Epithelial cell of proximal tubule (primary cell): ENCODE measurements at regions not wholly inside any gene's neighbourhood (a gene's known extent, or its start where the extent isn't known, plus 50 kb on each side); places are given as distances from the start of the nearest gene placed in this dataset.

Experiments used
- DNase-seq: peaks from one replicate; pipeline ENCODE4 v3.0.0-alpha.2; 2011; ENCODE audit warnings: low read depth
- H3K4me3 ChIP-seq: 2 replicates; pipeline ENCODE4 v1.5.1; 2011; ENCODE audit warnings: low read depth, mild to moderate bottlenecking, low read length
- TF ChIP-seq, protein P1 (sequence below): conservative IDR thresholded peaks from 2 replicates; pipeline ENCODE4 v1.5.1; 2012; ENCODE audit warnings: low read depth, mild to moderate bottlenecking, low read length

DNA sequence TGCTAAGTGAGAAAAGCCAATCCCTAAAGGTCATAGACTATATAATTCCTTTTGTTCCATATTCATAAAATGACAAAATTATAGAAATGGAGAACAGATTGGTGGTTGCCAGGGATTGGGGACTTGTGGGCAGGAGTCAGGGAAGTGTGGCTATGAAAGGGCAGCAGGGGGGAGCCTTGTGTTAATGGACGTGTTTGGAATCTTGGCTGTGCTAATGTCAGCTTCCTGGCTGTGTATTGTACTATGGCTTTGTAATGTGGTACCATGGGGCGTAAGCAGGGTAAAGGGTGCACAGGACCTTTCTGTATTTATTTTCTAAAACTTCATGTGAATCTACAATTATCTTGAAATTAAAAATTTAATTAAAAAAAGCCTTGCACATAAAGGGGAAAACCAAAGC is 248.5 kb downstream of the UQCRFS1 start:
- H3K4me3 ChIP-seq: no peak overlapping the region
- TF ChIP-seq, protein P1, sequence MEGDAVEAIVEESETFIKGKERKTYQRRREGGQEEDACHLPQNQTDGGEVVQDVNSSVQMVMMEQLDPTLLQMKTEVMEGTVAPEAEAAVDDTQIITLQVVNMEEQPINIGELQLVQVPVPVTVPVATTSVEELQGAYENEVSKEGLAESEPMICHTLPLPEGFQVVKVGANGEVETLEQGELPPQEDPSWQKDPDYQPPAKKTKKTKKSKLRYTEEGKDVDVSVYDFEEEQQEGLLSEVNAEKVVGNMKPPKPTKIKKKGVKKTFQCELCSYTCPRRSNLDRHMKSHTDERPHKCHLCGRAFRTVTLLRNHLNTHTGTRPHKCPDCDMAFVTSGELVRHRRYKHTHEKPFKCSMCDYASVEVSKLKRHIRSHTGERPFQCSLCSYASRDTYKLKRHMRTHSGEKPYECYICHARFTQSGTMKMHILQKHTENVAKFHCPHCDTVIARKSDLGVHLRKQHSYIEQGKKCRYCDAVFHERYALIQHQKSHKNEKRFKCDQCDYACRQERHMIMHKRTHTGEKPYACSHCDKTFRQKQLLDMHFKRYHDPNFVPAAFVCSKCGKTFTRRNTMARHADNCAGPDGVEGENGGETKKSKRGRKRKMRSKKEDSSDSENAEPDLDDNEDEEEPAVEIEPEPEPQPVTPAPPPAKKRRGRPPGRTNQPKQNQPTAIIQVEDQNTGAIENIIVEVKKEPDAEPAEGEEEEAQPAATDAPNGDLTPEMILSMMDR: no peak
- no peak for DNase-seq

DNA sequence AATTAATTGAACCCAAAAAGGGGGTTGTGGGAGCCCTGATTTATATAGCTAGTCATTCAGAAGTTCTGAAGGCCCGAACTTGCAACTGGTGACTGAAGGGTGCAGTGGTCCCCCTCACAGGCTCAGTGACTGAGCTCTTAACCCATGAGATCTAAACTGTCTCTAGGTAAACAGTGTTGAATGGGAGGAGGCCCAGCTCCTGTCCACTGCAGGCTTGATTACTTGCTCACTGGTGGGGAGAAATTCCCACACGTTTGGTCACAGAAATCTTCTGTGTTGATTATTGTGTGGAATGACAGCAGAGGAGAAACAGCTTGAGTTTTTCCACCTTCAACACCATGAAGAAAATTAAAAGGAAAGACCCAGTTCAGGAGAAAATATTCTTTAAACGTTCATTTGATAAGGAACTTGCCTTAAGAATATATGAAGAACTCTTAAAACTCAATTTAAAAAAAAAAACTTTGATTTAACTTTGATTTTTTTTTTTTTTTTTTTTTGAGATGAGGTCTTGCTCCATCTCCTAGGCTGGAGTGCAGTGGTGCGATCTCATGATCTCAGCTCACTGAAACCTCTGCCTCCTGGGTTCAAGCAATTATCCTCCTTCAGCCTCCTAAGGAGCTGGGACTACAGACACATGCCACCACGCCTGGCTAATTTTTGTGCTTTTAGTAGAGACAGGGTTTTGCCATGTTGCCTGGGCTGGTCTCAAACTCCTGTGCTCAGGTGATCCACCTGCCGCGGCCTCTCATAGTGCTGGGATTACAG is 249.3 kb downstream of the UQCRFS1 start:
- DNase-seq: no peak
- no peak overlapping the region for H3K4me3 ChIP-seq
- TF ChIP-seq, protein P1: no peak

DNA sequence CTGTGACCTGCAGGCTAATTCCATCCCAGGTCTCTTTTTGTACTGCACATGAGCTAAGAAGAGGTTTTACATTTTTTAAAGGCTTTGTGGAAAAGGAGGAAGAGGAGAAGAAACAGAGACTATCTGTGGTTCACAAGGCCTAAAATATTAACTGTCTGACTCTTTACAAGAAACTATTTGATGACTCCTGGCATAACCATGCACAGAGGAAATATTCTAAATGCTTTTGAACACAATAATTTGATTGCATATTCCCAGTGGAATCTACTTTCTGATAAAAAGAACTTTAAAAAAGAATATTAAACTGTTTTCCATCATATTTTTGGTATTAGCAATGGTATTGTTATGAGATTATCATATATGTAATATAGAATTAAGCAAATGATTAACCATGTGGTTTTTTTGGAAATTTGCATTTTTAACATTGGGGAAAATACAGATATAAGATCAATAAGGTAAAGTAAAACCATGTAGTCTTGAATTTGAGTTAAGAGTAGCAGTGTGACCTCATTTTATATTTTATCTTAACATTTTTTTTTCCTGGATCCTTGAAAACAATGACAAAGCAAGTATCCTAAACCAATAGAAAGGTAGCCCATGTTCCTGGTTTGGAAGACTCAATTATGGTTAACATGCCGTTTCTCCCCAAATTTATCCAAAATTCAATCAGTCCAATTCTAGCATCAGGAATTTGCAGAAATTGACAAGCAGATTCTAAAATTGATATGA is 251.0 kb downstream of the UQCRFS1 start:
- TF ChIP-seq, protein P1: no peak
- DNase-seq: peak; percentile 52
- H3K4me3 ChIP-seq: no peak overlapping the region

DNA sequence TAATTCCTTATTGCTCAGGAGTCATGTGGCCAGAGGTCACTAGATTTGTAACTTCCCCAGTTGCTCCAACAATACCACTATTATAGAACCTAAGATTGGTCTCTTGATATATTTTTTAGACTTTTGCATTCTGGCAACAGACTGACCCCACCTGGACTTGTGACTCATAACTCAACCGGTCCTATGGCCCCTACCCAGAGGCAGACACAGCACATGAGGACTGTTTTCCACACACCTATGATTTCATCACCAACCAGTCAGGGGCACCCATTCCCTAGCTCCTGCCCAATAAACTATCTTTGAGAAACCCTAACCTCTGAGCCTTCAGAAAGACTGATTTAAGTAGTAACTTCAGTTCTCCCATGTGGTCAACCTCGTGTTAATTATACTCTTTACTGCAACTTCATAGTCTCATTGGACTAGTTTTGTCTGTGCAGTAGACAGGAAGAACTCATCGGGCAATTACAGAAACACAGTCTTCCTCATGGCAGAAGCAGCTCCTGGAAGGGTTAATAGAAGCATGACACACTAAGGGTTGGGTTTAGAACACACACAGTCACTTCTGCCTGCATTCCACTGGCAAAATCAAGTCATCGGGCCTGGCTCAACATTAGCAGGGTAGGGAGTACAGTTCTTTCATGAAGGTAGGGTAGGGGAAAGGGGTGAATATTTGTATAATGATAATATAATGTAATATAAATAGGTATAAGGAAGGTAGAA is 251.8 kb downstream of the UQCRFS1 start:
- TF ChIP-seq, protein P1: no peak
- DNase-seq: peak; percentile 72
- H3K4me3 ChIP-seq: no peak overlapping the region

DNA sequence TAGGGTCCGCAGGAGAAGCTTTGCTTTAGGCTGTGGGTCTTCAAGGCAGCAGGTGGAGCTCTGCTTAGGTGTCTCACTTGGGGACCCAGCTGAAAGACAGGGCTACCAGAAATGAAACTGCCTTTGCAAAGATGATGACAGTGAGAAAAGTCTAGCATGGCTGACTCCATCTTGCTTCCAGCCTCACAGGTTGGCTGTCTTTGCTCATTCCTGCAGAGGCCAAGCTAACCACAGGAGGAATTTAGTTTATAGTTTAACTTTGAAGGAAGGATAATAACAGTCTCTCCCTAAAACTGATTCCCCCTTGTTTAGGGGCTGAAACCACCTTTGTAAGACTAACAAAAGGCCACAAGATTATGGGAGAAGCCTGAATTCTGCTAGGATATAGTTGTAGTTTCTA is 252.4 kb downstream of the UQCRFS1 start:
- TF ChIP-seq, protein P1: no peak
- H3K4me3 ChIP-seq: no peak overlapping the region
- no peak for DNase-seq

DNA sequence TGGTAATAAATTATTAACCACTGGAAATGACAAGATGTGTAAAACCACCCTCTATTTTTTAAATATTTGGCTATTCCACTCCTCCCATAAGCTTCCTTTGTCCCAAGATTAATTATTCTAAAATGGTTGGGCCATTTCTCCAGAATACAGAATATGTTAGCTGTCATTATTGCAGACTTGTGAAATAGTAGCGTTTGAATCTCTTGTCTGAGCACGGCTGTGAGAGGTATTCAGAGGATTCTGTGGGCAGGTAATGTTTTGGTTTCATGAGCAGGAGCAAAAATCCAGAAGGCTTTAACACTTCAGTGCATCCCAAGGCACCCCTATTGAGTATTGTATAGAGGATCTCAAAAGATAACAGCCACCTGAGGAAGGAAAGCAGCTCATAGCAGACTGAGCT is 256.0 kb downstream of the UQCRFS1 start:
- TF ChIP-seq, protein P1: no peak
- DNase-seq: no peak
- no peak overlapping the region for H3K4me3 ChIP-seq
